A549 (cell line): ENCODE measurements at regions not wholly inside any gene's neighbourhood (a gene's known extent, or its start where the extent isn't known, plus 50 kb on each side); places are given as distances from the start of the nearest gene placed in this dataset.

Experiments
- ATAC-seq, 2 experiments: fragments of 200-7000 bp in 1 of 2; fragments of >200 bp in 1 of 2; cut with Nextera tagmentation in 1 of 2; cut with Tn5 transposase in 1 of 2; 3 replicates each; pipeline versions ENCODE4 v1.8.0 to v1.9.1; 2018 to 2020; ENCODE audit warnings: mild to moderate bottlenecking in 1 of 2, moderate library complexity in 1 of 2
- CTCF ChIA-PET: fragments of 300-600 bp; sonication (Branson Sonifier 250); formaldehyde crosslinking; extraction: SDS; loops from one replicate; lab custom pipeline; 2021; ENCODE audit warnings: antibody characterized with exemption, inconsistent platforms; lab: Yijun Ruan, JAX
- POLR2A ChIA-PET: fragments of 350-600 bp; formaldehyde crosslinking; extraction: SDS; loops from one replicate; lab custom pipeline; 2021; ENCODE audit warnings: antibody characterized with exemption, inconsistent platforms; lab: Yijun Ruan, JAX
- DNase-seq, 2 experiments: peaks; one replicate each; pipeline versions ENCODE4 v3.0.0 to v3.0.0-alpha.2; 2011 to 2016; ENCODE audit warnings: low read depth in 1 of 2, low spot score in 1 of 2
- FAIRE-seq: peaks from 2 replicates; lab custom pipeline; 2011; peaks lifted over from hg19 to GRCh38; lab: Jason Lieb, UNC
- H3K27ac ChIP-seq, 2 experiments: fragments of >200 bp; sonication (Bioruptor Twin); formaldehyde crosslinking; 3 replicates each; pipeline ENCODE4 v1.5.1; 2016 to 2017
- H3K4me1 ChIP-seq: fragments of >200 bp; sonication (Bioruptor Twin); formaldehyde crosslinking; 3 replicates; pipeline ENCODE4 v1.6.1; 2016
- H3K4me2 ChIP-seq: fragments of >200 bp; sonication (Bioruptor Twin); formaldehyde crosslinking; 3 replicates; pipeline ENCODE4 v1.6.1; 2016
- H3K4me3 ChIP-seq: fragments of >200 bp; sonication (Bioruptor Twin); formaldehyde crosslinking; 3 replicates; pipeline ENCODE4 v1.5.1; 2016
- H3K9me3 ChIP-seq: fragments of >200 bp; sonication (Bioruptor Twin); formaldehyde crosslinking; 3 replicates; pipeline ENCODE4 v1.6.1; 2016
- ATOH8 ChIP-seq: fragments of 250-450 bp; sonication (Bioruptor Pico); IDR thresholded peaks from 2 replicates; pipeline ENCODE4 v1.5.0; 2020; ENCODE audit warnings: low read depth, mild to moderate bottlenecking, moderate library complexity
- BHLHE40 ChIP-seq: IDR thresholded peaks from 2 replicates; pipeline ENCODE4 v1.6.1; 2012; ENCODE audit warnings: low read depth, low read length, inconsistent platforms
- CBX2 ChIP-seq: fragments of 200-600 bp; sonication (generic); IDR thresholded peaks from 2 replicates; pipeline ENCODE4 v1.6.1; 2016; ENCODE audit warnings: low read depth, mild to moderate bottlenecking, borderline replicate concordance
- CHD4 ChIP-seq: fragments of 200-600 bp; sonication (generic); IDR thresholded peaks from 2 replicates; pipeline ENCODE4 v1.6.1; 2016; ENCODE audit warnings: antibody characterized with exemption, mild to moderate bottlenecking, borderline replicate concordance
- EHF ChIP-seq: fragments of 250-450 bp; sonication (Bioruptor Pico); IDR thresholded peaks from 2 replicates; pipeline ENCODE4 v1.5.0; 2020; ENCODE audit warnings: mild to moderate bottlenecking
- EHMT2 ChIP-seq: fragments of 200-600 bp; sonication (generic); IDR thresholded peaks from 2 replicates; pipeline ENCODE4 v1.6.1; 2016; ENCODE audit warnings: antibody characterized with exemption, low read depth, mild to moderate bottlenecking, moderate library complexity
- FOXS1 ChIP-seq: fragments of 250-450 bp; sonication (Bioruptor Pico); IDR thresholded peaks from 2 replicates; pipeline ENCODE4 v1.5.0; 2020; ENCODE audit warnings: mild to moderate bottlenecking, moderate library complexity
- HOXA7 ChIP-seq: fragments of 250-450 bp; sonication (Bioruptor Pico); IDR thresholded peaks from 2 replicates; pipeline ENCODE4 v1.5.0; 2020; ENCODE audit warnings: mild to moderate bottlenecking, moderate library complexity
- HOXB13 ChIP-seq: fragments of 250-450 bp; sonication (Bioruptor Pico); IDR thresholded peaks from 2 replicates; pipeline ENCODE4 v1.5.0; 2020; ENCODE audit warnings: low read depth, mild to moderate bottlenecking, moderate library complexity
- JUNB ChIP-seq: fragments of >200 bp; sonication (Bioruptor Twin); formaldehyde crosslinking; IDR thresholded peaks from 2 replicates; pipeline ENCODE4 v1.6.1; 2016
- MAFK ChIP-seq: fragments of 450-650 bp; IDR thresholded peaks from 2 replicates; pipeline ENCODE4 v1.6.1; 2014; ENCODE audit not compliant: partially characterized antibody
- MAZ ChIP-seq: fragments of 150-350 bp; IDR thresholded peaks from 2 replicates; pipeline ENCODE4 v1.6.1; 2014; ENCODE audit warnings: antibody characterized with exemption, low read depth, low read length, borderline replicate concordance
- MYC ChIP-seq: IDR thresholded peaks from 2 replicates; pipeline ENCODE4 v1.6.1; 2012; ENCODE audit warnings: mild to moderate bottlenecking, inconsistent platforms, low read length, improper control_type of control experiment, borderline replicate concordance
- NPAS2 ChIP-seq: fragments of 250-450 bp; sonication (Bioruptor Pico); IDR thresholded peaks from 2 replicates; pipeline ENCODE4 v1.8.0; 2022; ENCODE audit warnings: mild to moderate bottlenecking, moderate library complexity, borderline replicate concordance
- POLR2A ChIP-seq: IDR thresholded peaks from 2 replicates; pipeline ENCODE4 v1.6.1; 2012; ENCODE audit warnings: mild to moderate bottlenecking, low read length
- RCOR1 ChIP-seq: fragments of 150-350 bp; IDR thresholded peaks from 2 replicates; pipeline ENCODE4 v1.6.1; 2014; ENCODE audit warnings: antibody characterized with exemption, low read length, low read depth
- TFCP2L1 ChIP-seq: fragments of 250-450 bp; sonication (Bioruptor Pico); IDR thresholded peaks from 2 replicates; pipeline ENCODE4 v1.5.0; 2021; ENCODE audit warnings: mild to moderate bottlenecking
- ZFP36 ChIP-seq: fragments of 450-650 bp; IDR thresholded peaks from 2 replicates; pipeline ENCODE4 v1.6.1; 2014; ENCODE audit warnings: borderline replicate concordance; ENCODE audit not compliant: partially characterized antibody
- ZSCAN20 ChIP-seq: fragments of 250-450 bp; sonication (Bioruptor Pico); IDR thresholded peaks from 2 replicates; pipeline ENCODE4 v1.8.0; 2022; ENCODE audit warnings: mild to moderate bottlenecking, moderate library complexity
- WGBS: methylation state at CpG from one replicate; pipeline ENCODE4 v1.1.6; 2017; ENCODE audit errors: missing lambda C conversion rate; 5-methylcytosine and 5-hydroxymethylcytosine counted together
- TF ChIP-seq, protein P1 (sequence below): fragments of 450-650 bp; IDR thresholded peaks from 2 replicates; pipeline ENCODE4 v1.6.1; 2014; ENCODE audit warnings: antibody characterized with exemption
- TF ChIP-seq, protein P2 (sequence below): fragments of 200-600 bp; sonication (generic); IDR thresholded peaks from 2 replicates; pipeline ENCODE4 v1.6.1; 2016; ENCODE audit warnings: antibody characterized with exemption, mild to moderate bottlenecking, moderate library complexity
- TF ChIP-seq, protein P3 (sequence below): fragments of >200 bp; sonication (Bioruptor Twin); formaldehyde crosslinking; IDR thresholded peaks from 3 replicates; pipeline ENCODE4 v1.6.1; 2016

DNA sequence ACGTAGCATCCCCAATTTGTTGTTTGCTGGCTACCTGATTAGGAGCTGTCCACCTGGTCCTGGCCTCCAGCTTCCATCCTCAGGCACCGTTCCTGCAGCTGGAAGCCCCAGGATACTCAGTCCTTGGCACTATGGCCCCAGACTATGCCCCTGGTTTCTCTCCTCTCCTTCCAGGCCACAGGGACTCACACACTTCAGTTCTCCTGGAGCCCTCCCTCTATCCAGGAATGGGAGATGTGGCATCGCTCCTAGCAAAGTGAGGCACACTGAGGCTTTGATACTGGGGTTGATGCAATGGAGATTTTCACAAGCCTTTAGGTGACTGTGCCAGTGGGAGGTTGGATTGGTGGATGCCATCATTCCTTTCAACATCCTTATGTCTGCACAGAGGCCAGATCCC, 142.8 kb upstream of the B3GAT1 start:
- ATAC-seq (no peak), DNase-seq (no peak), FAIRE-seq (no peak)
- WGBS, result 5% methylated on average over 3 of the region's 3 CpGs
- Histone ChIP-seq H3K4me3 (no peak overlapping the region), H3K4me2 (no peak overlapping the region), H3K27ac (no peak overlapping the region), H3K4me1 (no peaks in the 10 kb centered on the region), H3K9me3 (no peaks in the 10 kb centered on the region)
- no peak for TF ChIP-seq MAZ
- TF ChIP-seq, protein P1, sequence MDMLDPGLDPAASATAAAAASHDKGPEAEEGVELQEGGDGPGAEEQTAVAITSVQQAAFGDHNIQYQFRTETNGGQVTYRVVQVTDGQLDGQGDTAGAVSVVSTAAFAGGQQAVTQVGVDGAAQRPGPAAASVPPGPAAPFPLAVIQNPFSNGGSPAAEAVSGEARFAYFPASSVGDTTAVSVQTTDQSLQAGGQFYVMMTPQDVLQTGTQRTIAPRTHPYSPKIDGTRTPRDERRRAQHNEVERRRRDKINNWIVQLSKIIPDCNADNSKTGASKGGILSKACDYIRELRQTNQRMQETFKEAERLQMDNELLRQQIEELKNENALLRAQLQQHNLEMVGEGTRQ, result no peak
- POLR2A ChIA-PET, result no interaction called here
- CTCF ChIA-PET, result no interaction called here

DNA sequence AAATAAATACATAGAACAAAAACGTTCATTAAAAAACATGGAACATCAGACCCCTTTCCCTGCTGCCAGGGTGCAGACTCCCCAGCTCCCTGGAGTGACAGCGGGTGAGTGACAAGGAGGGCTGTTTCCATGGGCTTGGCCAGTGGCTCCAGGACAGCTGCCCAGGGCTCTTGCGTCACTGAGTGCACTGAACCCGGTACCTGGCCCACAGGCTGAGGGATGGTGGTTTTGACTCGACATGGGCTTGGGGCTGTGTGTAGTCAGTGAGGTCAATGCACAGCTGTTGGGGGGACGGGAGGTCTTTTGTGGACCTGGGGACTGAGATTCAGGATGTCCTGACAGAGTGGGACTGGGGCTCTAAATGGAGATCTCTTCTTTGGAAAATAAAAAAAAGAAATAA, 142.1 kb upstream of the B3GAT1 start:
- H3K27ac ChIP-seq, result no peak overlapping the region
- DNase-seq, result no peak
- no peak for FAIRE-seq
- no peak overlapping the region for H3K4me2 ChIP-seq
- H3K9me3 ChIP-seq, result no peaks in the 10 kb centered on the region
- POLR2A ChIA-PET, result no interaction called here
- WGBS, result 3% methylated on average over 5 of the region's 6 CpGs
- no peak overlapping the region for H3K4me3 ChIP-seq
- H3K4me1 ChIP-seq, result no peaks in the 10 kb centered on the region
- no peak for ATAC-seq
- CTCF ChIA-PET, result no interaction called here
- TF ChIP-seq BHLHE40 (no peak), FOXS1 (CRISPR knock-in tag) (no peak), ZFP36 (no peak), HOXB13 (CRISPR knock-in tag) (no peak)
- TF ChIP-seq, protein P2, sequence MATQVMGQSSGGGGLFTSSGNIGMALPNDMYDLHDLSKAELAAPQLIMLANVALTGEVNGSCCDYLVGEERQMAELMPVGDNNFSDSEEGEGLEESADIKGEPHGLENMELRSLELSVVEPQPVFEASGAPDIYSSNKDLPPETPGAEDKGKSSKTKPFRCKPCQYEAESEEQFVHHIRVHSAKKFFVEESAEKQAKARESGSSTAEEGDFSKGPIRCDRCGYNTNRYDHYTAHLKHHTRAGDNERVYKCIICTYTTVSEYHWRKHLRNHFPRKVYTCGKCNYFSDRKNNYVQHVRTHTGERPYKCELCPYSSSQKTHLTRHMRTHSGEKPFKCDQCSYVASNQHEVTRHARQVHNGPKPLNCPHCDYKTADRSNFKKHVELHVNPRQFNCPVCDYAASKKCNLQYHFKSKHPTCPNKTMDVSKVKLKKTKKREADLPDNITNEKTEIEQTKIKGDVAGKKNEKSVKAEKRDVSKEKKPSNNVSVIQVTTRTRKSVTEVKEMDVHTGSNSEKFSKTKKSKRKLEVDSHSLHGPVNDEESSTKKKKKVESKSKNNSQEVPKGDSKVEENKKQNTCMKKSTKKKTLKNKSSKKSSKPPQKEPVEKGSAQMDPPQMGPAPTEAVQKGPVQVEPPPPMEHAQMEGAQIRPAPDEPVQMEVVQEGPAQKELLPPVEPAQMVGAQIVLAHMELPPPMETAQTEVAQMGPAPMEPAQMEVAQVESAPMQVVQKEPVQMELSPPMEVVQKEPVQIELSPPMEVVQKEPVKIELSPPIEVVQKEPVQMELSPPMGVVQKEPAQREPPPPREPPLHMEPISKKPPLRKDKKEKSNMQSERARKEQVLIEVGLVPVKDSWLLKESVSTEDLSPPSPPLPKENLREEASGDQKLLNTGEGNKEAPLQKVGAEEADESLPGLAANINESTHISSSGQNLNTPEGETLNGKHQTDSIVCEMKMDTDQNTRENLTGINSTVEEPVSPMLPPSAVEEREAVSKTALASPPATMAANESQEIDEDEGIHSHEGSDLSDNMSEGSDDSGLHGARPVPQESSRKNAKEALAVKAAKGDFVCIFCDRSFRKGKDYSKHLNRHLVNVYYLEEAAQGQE, result no peak

DNA sequence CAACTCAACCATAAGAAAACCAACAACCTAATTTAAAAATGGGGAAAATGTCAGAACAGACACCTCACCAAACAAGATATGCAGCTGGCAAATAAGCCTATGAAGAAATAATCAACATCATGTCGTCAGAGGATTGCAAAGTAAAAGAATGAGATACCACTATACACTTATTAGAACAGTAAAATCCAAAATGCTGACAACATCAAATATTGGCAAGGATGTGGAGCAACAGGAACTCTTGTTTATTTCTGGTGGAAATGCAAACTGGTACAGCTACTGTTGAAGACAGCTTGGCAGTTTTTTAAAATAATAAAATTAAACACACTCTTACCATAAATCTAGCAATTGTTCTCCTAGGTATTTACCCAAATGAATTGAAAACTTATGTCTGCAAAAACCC, 140.7 kb upstream of the B3GAT1 start:
- FAIRE-seq, result no peak
- POLR2A ChIA-PET, result no interaction called here

GRCh38 chr11:134545521-134545920, 133.5 kb upstream of the B3GAT1 start:
- H3K4me1 ChIP-seq, result no peaks in the 10 kb centered on the region
- no peak for FAIRE-seq
- no peak overlapping the region for H3K4me2 ChIP-seq
- no peak overlapping the region for H3K27ac ChIP-seq
- POLR2A ChIA-PET, result no interaction called here
- no peaks in the 10 kb centered on the region for H3K9me3 ChIP-seq
- no peak for DNase-seq
- no peak for ATAC-seq
- no peak overlapping the region for H3K4me3 ChIP-seq
- CTCF ChIA-PET, result no interaction called here
- WGBS, result 35% methylated on average over 4 of the region's 5 CpGs
- no peak for TF ChIP-seq JUNB
- TF ChIP-seq NPAS2, result no peak
- no peak for TF ChIP-seq EHF (CRISPR knock-in tag)
- TF ChIP-seq ZFP36, result no peak
- TF ChIP-seq EHMT2, result no peak
- no peak for TF ChIP-seq ATOH8 (CRISPR knock-in tag)
- TF ChIP-seq TFCP2L1 (CRISPR knock-in tag), result no peak
- TF ChIP-seq ZSCAN20 (CRISPR knock-in tag), result no peak
- TF ChIP-seq, protein P3, sequence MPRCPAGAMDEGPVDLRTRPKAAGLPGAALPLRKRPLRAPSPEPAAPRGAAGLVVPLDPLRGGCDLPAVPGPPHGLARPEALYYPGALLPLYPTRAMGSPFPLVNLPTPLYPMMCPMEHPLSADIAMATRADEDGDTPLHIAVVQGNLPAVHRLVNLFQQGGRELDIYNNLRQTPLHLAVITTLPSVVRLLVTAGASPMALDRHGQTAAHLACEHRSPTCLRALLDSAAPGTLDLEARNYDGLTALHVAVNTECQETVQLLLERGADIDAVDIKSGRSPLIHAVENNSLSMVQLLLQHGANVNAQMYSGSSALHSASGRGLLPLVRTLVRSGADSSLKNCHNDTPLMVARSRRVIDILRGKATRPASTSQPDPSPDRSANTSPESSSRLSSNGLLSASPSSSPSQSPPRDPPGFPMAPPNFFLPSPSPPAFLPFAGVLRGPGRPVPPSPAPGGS, result no peak
- no peak for TF ChIP-seq CHD4
- no peak for TF ChIP-seq HOXA7 (CRISPR knock-in tag)
- no peak for TF ChIP-seq RCOR1
- TF ChIP-seq POLR2A, result no peak
- no peak for TF ChIP-seq HOXB13 (CRISPR knock-in tag)
- TF ChIP-seq, protein P1, result no peak
- TF ChIP-seq MYC, result no peak

More for the DNA sequence above, 140.7 kb upstream of the B3GAT1 start:
- H3K4me3 ChIP-seq, result no peak overlapping the region
- ATAC-seq, result no peak
- CTCF ChIA-PET, result no interaction called here
- no peak overlapping the region for H3K27ac ChIP-seq
- no peak overlapping the region for H3K4me2 ChIP-seq
- DNase-seq, result no peak
- no peaks in the 10 kb centered on the region for H3K9me3 ChIP-seq
- no peaks in the 10 kb centered on the region for H3K4me1 ChIP-seq
- no peak for TF ChIP-seq CBX2
- peak; percentile 33 for TF ChIP-seq MAFK
- TF ChIP-seq, protein P3, result no peak
- 0% methylated on average over 1 of the region's 1 CpG for WGBS
